ENCODE measurements at regions not wholly inside any gene's neighbourhood (a gene's known extent, or its start where the extent isn't known, plus 50 kb on each side); places are given as distances from the start of the nearest gene placed in this dataset.

GRCh38 chr18:60209042-60209441, 163.5 kb downstream of the MC4R start:
- no peak for DNase-seq (ENCODE audit: low read depth, low spot score)
- in situ Hi-C loops (cut with HindIII; ENCODE audit: low sequenced_read_pairs): no loop called here
- no peak for TF ChIP-seq CTCF (IDR thresholded peaks at IDR 0.05; ENCODE audit: low read depth, low read length)

DNA sequence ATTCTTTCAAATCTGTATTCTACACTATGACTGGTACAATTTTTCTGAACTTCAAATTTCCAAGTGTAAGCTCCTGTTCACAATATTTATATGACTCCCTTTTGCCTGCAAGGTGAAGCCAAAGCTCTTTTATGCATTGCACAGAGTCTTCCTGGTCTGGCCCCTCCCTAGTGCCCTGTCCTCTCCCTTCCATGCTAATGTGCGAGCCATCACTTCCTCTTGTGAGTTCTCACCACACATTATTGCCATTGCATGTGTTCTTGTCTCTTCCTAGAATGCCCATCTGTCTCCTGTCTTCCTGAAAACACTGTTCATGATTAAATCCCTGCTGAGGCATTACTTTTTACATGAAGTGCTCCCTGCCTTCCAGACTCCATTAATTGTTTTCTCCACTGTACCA, 169.9 kb downstream of the MC4R start:
- in situ Hi-C loops (cut with HindIII; ENCODE audit: low sequenced_read_pairs): no loop called here
- TF ChIP-seq CTCF (IDR thresholded peaks at IDR 0.05; ENCODE audit: low read depth, low read length): no peak

More at GRCh38 chr18:60209042-60209441, 163.5 kb downstream of the MC4R start:
- H3K4me3 ChIP-seq (ENCODE audit: low read depth, low read length): no peak overlapping the region

GRCh38 chr18:60200558-60200957, 172.0 kb downstream of the MC4R start:
- no peak overlapping the region for H3K4me3 ChIP-seq (ENCODE audit: low read depth, low read length)
- no peak for DNase-seq (ENCODE audit: low read depth, low spot score)
- in situ Hi-C loops (cut with HindIII; ENCODE audit: low sequenced_read_pairs): no loop called here
- TF ChIP-seq CTCF (IDR thresholded peaks at IDR 0.05; ENCODE audit: low read depth, low read length): no peak

More for the DNA sequence above, 169.9 kb downstream of the MC4R start:
- no peak overlapping the region for H3K4me3 ChIP-seq (ENCODE audit: low read depth, low read length)
- DNase-seq (ENCODE audit: low read depth, low spot score): no peak

- DNase-seq (ENCODE audit: low read depth, low spot score): no peak
- no peak overlapping the region for H3K4me3 ChIP-seq (ENCODE audit: low read depth, low read length)
- TF ChIP-seq CTCF (IDR thresholded peaks at IDR 0.05; ENCODE audit: low read depth, low read length): no peak
- in situ Hi-C loops (cut with HindIII; ENCODE audit: low sequenced_read_pairs): no loop called here
Measured at GRCh38 chr18:60199505-60199904, 173.1 kb downstream of the MC4R start.

GRCh38 chr18:60197671-60198462, 174.7 kb downstream of the MC4R start:
- in situ Hi-C loops (cut with HindIII; ENCODE audit: low sequenced_read_pairs): no loop called here
- TF ChIP-seq CTCF (IDR thresholded peaks at IDR 0.05; ENCODE audit: low read depth, low read length): no peak
- no peak for DNase-seq (ENCODE audit: low read depth, low spot score)

GRCh38 chr18:60196836-60197606, 175.6 kb downstream of the MC4R start:
- in situ Hi-C loops (cut with HindIII; ENCODE audit: low sequenced_read_pairs): no loop called here
- TF ChIP-seq CTCF (IDR thresholded peaks at IDR 0.05; ENCODE audit: low read depth, low read length): no peak
- no peak for DNase-seq (ENCODE audit: low read depth, low spot score)
- H3K4me3 ChIP-seq (ENCODE audit: low read depth, low read length): no peak overlapping the region

More at GRCh38 chr18:60197671-60198462, 174.7 kb downstream of the MC4R start:
- no peak overlapping the region for H3K4me3 ChIP-seq (ENCODE audit: low read depth, low read length)
